HG03135 (cell line): ENCODE measurements at regions not wholly inside any gene's neighbourhood (a gene's known extent, or its start where the extent isn't known, plus 50 kb on each side); places are given as distances from the start of the nearest gene placed in this dataset.
"Not testable (repeated sequence)": the region's sequence is repeated elsewhere in the genome, so short reads cannot be mapped to it uniquely, and the experiment has no call there.

ENCODE experiments used
- ATAC-seq: cut with Tn5 transposase; IDR thresholded peaks from one replicate; pipeline ENCODE4 v1.9.1; 2021; ENCODE audit warnings: mild to moderate bottlenecking, moderate library complexity; ENCODE audit not compliant: unreplicated experiment

DNA sequence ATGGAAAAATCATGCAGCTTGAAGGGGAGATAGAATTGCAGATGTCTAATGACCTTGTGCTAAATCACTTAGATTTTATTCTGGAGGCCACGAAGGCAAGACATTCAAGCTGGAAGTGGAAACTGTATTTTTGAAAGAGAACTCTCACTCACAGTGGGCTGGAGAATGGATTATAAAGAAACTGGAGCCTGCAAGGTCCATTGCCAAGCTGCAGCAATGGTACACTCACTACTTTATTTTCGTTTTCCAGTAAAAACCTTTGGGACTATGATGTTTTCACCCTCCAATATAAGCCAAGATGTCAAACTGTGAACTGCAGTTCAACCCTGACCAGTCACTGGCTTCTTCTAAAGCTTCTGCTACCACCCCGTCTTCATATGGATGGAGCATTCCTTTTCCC lies 62.0 kb downstream of the SKIDA1 start:
- ATAC-seq = no peak

DNA sequence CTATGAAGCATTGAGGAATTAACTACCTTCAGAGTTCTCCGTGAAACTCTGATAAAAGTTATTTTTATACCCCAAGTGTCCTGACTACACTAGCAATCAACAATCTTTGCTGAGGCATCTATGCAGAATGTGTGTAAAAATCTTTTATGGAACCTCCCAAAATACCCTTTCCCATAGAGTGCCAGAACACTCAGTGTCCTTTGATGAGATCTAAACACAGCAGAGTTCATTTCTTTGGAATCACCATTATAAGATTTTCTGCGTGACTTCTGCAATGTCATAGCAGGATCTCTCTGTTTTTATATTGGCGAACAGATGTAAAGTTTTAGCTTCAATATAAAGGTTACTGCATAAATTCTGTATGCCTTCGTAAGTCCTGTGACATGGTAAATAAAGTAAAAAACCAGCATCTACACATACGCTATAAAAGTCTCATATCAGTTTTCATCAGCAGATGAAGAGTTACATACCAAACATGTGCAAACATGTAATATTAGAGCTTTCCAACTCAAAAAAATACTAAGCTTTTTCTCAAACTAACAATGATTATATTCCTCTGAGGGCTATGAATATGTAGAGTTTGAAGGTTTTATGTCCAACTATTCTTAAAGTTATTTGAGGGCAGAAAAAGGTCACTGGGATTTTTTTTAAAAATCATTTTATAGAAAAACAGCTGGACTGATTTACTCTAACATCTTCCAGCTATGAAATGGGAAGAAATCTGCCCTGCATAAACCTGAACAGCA lies 67.2 kb downstream of the SKIDA1 start:
- no peak for ATAC-seq

DNA sequence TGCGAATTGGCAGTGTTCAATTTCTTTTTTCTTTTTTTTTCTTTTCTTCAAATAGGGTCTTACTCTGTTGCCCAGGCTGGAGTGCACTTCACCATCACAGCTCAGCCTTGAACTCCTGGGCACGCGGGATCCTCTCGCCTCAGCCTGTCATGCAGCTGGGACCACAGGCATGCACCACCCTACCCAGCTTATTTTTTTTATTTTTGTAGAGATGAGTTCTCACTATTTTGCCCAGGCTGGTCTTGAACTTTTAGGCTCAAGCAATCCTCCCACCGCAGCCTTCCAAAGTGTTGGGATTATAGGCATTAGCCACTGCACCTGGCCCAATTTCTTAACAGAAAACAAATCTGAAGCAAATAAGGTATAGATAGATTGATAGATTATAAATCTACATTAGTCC lies 69.3 kb downstream of the SKIDA1 start:
- ATAC-seq = no peak

DNA sequence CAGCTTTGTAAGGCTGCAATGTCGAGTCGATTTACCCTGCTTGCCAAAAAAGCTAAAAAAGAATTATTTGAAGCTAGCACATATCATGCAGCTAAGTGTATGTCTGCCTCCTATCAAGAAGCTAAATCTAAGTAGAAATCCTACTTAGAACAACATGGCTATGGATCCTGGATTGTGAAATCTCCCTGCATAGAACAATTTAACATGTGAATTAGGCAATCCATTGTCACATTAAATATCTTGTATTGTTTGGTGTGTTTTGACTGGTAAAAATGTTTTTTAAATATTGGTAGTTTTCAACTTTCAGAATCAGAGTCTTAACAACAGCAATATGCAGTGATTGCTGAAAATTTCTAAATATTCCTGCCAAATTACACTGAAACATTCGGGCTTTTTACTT lies 73.3 kb downstream of the SKIDA1 start:
- ATAC-seq = no peak

DNA sequence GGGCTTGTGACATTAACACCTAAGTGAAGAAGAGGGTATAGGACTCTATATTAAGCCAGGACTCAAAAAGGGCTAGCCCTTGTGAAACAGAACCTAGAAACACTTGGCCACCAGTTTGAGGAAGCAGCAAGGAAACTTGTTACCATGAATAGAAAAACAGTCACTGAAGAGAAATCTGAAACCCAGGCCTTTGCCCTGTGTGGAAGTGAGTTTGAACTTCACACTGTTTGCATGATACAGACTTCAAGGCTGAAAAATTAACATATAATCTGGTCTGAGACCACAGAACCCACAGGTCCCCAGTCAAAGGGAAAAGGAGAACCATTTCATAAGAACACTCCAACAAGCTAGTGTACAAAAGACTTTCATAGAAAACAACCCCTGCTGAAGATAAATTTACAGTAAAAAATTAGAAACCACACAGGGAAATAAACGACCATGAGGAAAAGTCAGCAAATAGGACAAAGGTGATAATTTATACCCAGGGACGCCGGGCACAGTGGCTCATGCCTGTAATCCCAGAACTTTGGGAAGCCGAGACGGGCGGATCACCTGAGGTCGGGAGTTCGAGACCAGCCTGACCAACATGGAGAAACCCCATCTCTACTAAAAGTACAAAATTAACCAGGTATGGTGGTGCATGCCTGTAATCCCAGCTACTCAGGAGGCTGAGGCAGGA lies 76.1 kb downstream of the SKIDA1 start:
- ATAC-seq = peak; percentile 75

DNA sequence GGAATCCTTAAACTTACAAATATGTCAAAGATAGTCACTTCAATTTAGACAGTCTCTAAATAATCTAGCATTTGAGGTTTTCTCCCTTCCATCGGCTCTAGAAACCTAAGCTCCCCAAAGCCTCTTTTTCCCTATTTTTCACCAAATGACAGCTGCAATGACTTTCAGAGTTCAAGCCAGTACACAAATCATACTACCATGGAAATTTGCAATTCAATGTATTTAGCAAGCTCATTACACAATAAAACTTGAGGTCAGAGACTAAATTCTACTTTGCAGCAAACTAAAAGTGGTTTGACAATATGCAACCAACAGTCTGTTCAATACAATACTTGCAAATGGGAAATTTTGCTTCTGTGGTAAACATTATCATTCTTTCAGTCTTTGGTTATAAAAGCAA lies 80.3 kb downstream of the SKIDA1 start:
- ATAC-seq = no peak

DNA sequence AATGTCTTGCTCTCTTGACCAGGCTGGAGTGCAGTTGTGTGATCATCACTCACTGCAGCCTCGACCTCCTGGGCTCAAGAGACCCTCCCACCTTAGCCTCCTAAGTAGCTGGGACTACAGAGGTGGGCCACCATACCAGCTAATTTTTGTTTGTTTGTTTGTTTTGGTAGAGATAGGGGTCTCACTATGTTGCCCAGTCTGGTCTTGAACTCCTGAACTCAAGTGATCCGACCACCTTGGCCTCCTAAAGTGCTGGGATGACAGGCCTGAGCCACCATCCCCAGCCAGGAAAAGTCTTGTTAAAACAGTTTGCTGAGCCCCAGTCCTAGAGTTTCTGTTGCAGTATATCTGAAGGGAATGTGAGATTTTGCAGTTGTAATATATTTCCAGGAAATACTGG lies 83.9 kb downstream of the SKIDA1 start:
- no peak for ATAC-seq

DNA sequence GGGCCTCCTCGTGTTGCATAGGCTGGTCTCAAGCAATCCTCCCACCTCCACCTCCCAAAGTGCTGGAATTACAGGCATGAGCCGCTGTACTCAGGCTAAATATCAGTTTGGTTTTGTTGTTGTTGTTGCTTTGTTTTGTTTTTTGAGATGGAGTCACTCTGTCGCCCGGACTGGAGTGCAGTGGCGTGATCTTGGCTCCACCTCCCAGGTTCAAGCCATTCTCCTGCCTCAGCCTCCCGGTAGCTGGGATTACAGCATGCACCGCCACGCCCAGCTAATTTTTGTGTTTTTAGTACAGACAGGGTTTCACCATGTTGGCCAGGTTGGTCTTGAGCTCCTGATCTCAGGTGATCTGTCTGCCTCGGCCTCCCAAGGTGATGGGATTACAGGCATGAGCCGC lies 86.6 kb downstream of the SKIDA1 start:
- ATAC-seq = not testable (repeated sequence)

DNA sequence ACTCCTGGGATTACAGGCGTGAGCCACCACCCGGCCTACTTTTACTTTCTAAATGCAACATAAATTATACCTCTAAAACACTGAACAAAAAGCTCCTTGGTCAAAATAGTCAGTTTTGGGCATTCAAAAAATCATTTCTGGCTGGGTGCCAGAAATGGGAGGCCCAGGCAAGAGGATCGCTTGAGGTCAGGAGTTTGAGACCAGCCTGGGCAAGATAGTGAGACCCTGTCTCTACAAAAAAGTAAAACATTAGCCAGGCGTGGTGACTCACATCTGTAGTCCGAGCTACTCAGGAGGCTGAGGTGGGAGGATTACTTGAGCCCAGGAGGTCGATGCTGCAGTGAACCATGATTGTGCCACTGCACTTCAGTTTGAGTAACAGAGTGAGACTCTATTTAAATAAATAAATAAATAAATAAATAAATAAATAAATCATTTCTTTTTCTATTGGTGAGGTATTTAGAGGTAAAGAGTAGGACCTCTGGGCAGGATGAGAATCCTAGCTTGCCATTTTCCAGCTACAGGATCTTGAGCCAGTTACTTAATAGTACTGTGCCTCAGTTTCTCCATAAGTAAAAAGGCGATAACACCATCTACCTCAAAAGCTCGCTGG lies 87.6 kb downstream of the SKIDA1 start:
- no peak for ATAC-seq

DNA sequence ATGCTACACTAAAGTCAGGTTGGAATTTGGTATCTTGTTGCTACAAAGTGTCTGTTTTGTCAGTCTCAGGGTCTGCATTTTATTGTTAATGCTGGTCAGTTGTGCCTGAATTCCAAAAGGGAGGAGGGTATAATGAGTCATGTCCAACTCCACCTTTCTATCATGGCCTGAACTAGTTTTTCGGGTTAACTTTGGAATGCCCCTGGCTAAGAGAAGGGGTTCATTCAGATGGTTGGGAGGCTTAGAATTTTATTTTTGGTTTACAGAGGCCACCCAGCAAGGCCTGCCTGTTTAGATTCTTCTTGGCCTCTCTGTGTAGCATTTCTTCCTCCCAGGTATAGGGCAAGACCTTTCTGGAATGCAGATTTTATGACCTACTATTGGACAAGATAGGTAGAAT lies 93.2 kb downstream of the SKIDA1 start:
- ATAC-seq = no peak

DNA sequence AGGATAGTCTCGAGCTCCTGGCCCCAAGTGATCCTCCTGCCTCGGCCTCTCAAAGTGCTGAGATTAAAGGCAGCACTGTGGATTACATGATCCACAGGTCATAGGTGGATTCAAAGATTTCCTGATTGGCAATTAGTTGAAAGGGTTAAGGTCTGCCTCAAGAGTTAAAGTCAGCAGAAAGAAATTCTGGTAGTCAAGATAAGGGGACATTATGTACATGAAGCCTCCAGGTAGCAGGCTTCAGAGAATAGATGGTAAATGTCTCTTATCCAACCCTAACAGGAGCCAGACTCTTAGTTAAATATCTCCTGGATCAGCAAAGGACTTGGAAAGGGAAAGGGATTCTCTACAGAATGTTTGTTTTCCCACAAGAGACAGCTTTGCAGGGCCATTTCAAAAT lies 93.7 kb downstream of the SKIDA1 start:
- ATAC-seq = no peak

DNA sequence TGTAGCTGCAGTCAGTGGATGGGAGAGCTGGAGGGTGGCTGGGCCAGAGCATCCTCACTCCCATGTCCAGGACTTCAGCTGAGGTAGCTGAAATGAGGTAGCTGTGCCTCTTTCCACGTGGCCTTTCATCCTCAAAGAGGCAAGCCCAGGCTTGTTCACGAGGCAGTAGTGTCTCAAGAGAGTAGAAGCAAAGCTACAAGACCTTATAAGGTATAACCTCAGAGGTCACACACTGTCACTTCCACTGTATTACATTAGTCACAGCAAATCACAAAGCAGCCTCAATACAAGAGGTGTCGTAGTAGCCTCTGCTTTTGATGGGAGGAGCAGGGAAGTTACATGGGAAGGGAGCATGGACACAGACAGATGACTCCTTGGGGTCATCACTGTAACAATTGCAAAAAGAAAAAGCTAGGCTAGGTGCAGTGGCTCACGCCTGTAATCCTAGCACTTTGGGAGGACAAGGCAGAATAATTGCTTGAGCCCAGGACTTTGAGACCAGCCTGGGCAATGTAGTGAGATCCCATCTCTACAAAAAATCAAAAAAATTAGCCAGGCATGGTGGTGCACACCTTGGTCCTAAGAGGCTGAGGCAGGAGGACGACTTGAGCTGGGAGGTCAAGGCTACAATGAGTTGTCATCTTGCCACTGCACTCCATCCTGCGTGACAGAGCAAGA lies 97.5 kb downstream of the SKIDA1 start:
- ATAC-seq = no peak

DNA sequence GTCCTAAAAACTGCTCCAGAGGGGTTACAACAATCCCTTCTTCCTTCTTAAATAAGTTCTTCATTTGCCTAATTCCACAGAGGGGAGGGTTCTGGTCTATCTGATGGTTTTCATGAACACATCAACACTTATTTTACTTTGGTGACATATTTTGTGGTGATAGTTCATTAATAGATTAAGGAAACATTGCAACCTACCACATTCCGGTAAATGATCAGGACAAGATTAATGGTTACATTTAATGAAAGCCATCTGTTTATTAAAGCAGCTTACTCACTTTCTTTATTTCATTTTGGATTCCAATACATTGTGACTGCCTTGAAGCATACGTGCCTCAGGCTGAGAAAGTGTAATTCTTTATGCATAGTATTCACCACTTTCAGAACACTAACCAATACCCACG lies 101.0 kb downstream of the SKIDA1 start:
- no peak for ATAC-seq

DNA sequence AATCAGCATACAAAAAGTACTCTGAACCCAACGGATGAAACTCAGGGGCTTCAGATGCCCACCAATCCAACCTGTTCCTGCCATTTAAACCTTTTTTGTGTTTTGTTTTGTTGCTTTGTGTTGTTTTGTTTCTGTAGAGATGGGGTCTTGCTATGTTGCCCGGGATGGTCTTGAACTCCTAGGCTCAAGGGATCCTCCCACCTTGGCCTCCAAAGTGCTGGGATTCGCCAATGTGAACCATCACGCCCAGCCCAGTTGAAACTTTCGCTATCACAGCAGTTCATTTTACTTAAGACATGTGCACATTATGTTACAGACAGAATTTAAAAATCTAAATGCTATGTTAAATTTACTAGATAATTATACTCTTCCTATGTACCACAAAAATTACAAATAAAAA lies 101.6 kb downstream of the SKIDA1 start:
- no peak for ATAC-seq

DNA sequence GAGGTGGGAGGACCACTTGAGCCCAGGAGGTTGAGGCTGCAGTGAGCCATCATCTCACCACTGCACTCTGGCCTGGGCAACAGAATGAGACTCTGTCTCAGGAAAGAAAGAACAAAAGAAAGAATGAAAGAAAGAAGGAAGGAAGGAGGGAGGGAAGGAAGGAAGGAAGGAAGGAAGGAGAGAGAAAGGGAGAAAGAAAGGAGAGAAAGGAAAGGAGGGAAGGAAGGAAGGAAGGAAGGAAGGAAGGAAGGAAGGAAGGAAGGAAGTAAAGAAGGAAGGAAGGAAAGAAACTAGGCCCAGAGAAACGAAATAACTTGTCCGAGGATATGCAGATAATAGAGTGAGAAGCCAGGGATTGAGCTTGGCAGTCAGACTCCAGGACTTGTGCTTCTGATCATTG lies 102.1 kb downstream of the SKIDA1 start:
- no peak for ATAC-seq

DNA sequence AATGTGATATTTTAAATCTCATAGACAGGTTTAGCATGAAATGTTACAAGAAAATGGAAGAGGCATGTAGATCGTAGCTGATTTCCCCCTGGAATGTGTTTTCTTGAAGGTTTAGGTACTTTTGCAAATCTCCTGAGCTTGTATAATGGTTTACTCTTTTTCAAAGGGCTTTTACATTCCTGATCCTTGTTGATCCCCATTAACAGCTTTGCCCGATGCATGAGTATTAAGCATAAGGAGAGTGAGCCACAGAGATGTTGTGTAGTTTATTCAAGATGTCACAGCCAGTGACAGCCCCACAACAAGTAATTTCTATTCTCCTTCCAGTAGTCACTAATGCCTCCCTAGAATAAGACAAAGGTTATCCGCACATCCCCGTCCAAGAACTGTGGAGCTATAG lies 103.7 kb downstream of the SKIDA1 start:
- no peak for ATAC-seq

DNA sequence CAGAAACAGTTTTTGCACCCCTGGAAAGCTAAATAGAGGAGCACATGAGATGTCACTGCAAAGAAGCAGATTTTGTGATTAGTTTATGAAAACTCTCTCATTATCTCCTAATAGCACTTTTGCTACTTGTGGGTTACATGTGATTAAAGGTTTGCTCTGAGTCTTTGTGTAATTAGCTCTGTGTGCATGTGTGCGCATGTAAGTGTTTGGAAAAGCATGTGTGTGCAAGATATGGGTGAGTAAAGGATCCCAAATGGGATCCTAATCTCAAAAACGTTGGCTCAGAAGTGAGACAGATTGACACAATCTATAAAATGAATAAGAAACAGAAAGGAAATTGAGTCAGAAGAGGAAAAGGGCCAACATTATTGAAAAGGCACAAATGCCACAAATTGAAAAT lies 104.5 kb downstream of the SKIDA1 start:
- ATAC-seq = no peak

DNA sequence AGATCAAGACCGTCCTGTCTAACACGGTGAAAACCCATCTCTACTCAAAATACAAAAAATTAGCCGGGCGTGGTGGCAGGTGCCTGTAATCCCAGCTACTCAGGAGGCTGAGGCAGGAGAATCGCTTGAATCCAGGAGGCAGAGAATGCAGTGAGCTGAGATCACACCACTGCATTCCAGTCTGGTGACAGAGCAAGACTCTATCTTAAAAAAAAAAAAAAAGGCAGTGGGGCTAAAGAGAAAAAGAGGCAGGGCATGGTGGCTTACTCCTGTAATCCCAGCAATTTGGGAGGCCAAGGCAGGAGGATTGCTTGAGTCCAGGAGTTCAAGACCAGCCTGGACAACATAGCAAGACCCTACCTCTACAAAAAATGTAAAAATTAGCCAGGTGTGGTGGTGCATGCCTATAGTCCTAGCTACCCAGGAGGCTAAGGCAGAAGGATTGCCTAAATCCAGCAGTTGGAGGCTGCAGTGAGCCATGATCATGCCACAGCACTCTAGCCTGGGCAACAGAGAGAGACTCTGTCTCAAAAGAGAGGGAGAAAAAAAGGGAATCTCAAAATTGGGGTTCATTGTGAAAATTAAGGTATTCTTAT lies 106.4 kb downstream of the SKIDA1 start:
- not testable (repeated sequence) for ATAC-seq

DNA sequence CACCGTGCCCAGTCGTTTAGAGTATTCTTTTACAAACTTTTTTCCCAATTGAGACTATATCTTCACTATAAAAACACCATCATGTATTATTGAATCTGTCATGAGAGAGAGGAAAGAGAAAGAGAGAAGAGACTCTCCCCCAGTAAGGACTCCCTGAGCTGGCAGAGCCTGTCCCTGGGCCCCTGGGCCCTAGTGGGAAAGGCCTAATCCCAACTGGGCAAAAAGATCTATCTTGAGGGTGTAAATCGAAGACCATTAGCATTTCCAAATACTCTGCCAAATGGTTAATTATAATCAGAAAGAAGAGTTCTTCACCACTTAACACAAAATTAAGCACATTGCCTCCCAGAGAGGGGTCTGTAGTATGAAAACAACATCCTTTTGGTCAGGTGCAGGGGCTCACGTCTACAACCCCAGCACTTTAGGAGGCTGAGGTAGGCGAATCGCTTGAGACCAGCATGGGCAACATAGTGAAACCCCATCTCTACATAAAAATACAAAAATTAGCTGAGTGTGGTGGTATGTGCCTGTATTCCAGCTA lies 108.2 kb downstream of the SKIDA1 start:
- no peak for ATAC-seq

DNA sequence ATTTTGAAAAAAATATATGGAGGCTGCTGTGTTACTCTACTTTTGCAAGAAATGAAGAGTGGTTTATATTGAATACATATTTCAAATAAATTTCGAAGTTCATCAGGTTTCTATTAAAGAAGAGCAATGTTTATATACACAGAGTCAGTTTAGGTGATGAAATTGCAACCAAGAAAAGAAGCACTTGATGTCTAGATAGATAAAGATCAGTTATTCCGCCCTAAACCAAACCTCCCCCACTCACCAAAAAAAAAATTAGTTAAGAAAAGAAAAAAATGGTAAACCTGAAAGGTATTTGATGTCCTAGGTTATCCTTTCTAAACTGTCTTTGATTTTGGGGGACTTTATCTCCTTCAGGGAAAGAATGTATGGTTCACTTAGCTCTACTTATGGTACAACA lies 111.8 kb downstream of the SKIDA1 start:
- no peak for ATAC-seq

DNA sequence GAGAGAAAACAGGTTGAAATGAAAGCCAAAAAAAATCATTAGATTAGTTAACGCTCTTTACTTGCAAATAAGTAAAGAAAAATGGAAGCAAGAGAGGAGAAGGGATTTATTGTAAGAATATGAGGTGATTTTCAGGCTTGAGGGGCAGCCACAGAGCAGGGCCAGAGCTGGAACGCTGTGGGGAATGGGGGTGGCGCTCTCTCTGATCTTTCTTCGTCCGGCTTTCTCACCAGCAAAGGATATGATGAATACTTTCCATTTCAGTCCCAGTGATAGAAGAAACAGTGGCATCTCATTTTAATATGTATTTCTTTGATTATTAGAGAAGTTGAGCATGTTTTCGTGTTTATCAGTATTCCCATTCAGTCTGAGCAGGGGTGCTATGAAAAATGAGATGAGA lies 112.2 kb downstream of the SKIDA1 start:
- ATAC-seq = no peak
